ENCODE measurements at regions not wholly inside any gene's neighbourhood (a gene's known extent, or its start where the extent isn't known, plus 50 kb on each side); places are given as distances from the start of the nearest gene placed in this dataset.

- TF ChIP-seq YY1 (IDR thresholded peaks at IDR 0.05; ENCODE audit: low read depth), result no peak
- TF ChIP-seq NFIC (IDR thresholded peaks at IDR 0.05), result no peak
- TF ChIP-seq CEBPB (IDR thresholded peaks at IDR 0.05), result no peak
- TF ChIP-seq EP300 (IDR thresholded peaks at IDR 0.05; ENCODE audit: borderline replicate concordance), result no peak
- no peak for TF ChIP-seq MAX (IDR thresholded peaks at IDR 0.05)
- no peak for TF ChIP-seq REST (IDR thresholded peaks at IDR 0.05; ENCODE audit: low read depth)
- no peak for TF ChIP-seq CREB1 (IDR thresholded peaks at IDR 0.05; ENCODE audit: low read depth)
- TF ChIP-seq TEAD4 (IDR thresholded peaks at IDR 0.05), result no peak
- TF ChIP-seq TAF1 (IDR thresholded peaks at IDR 0.05; ENCODE audit: low read depth), result no peak
- TF ChIP-seq RAD21 (IDR thresholded peaks at IDR 0.05; ENCODE audit: low read depth), result no peak
- no peak for TF ChIP-seq EGR1 (IDR thresholded peaks at IDR 0.05)
These were observed 408.9 kb upstream of the CTSO start for GRCh38 chr4:156362581-156362980.

Data from Ishikawa (cell line).